Stimulated activated CD8-positive, alpha-beta memory T cell treated with anti-CD3 and anti-CD28 coated beads, Interleukin-2, amount 100 ng/mL, for 48 hours (primary cell): ENCODE measurements at regions not wholly inside any gene's neighbourhood (a gene's known extent, or its start where the extent isn't known, plus 50 kb on each side); places are given as distances from the start of the nearest gene placed in this dataset.

Experiments
- DNase-seq, 2 donors: peaks; one replicate each; pipeline ENCODE4 v3.0.0-alpha.2; 2020; ENCODE audit warnings: low read depth in 2 of 2

DNA sequence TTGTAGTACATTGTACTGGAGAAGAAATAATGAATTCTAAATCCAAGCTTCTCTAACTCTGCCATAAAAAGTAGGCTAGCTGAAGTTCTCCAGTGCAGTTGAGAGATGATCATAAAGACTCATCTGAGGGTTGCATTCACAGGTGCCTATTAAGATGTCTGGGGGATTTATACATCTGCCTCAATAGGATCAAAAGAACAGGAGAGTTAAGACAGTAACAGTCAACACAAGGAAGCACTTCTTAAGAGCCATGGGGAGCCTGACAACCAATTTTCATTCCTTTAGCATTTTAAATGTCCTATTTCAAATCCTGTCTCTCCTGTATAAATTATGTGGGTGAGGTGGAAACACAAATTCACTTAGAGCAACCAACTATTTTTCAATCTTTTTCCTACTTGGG is 432.4 kb upstream of the NWD2 start:
- no peak for DNase-seq

DNA sequence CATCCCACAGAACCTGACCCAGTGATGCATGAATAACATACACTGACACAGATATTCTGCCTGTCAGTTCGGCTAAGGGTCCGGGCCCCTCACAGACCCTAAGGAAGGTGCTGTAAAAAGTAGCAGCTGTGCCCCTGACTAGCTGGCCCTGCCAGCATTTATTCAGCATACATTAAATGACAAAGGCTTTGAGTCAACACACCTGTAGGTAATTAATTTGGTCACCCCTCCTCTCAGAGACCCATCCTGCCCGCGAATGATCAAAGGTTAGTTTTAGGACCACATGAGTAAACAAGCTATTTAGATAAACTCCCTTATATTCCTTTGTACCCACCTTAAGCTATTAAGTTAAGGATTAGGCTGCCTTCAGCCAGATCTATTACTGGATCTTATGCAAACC is 429.0 kb upstream of the NWD2 start:
- DNase-seq: no peak

DNA sequence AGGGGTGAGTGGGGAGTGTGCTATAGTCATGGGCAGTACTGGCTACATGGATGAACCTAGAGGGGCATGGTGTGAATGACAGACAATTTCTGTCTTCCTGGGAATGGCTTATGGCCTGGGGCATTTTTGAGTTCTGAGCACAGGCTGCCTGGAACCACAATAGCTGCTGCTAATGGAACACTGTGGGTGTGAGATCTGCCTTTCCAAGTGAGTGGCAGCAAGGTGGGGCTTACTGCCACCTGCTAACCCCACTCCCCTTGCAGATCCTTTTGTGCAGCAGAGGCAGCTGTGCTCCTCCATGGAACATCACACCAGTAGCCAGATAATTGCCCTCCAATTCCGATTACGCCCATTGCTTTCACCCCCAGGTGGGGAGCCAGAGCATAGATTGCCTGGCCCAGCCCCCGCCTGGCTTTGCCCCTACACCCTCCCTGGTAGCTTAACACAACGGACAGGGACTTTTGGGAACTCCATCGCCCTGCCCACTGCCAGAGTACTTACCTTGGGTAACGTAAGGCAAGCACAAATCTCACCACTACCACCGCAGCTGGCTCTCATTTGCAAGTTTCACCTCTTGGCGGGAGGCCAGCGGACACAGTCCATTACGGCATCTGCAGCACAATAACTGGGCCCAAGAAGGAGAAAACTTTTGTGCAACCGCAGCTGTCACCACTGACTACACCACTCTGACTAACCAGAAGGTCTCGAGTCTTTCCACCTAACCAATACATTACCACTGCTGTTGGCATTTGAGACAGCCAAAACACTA is 421.2 kb upstream of the NWD2 start:
- DNase-seq: no peak

DNA sequence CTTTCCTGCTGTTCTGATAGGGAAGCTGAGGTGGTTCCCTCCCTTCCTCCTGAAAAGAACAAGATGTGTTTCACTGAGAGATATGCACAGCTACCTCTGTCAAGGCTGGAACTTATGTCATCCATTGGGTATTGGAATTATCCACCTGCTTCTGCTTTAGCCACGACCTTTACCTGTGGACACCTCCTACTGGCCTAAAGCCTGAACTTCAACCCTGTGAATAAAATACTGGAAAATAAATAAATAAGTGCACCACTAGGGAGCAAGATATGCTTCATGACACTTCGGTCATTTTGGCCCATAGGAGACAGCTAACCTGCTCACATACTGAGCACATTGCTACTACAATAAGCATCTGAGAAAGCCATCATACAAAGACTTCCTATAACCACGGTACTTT is 419.9 kb upstream of the NWD2 start:
- DNase-seq: no peak

DNA sequence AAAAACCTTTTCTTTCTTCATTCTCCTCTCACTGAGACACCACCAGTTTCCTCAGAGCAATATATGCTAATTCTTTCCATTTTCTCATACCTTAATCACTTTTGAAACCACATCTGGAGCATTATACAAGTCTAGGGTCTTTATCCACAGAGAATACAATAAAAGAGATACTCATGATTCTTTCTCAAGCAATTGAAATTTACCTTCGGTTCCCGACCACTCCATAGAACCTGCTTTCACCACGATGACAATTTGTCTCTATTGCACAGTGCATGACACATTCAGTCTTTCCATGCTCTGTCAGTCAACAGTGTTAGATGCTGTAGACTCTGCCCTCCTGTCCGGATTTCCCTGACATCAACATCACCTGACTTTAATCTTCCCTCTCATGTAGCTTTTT is 409.3 kb upstream of the NWD2 start:
- no peak for DNase-seq

DNA sequence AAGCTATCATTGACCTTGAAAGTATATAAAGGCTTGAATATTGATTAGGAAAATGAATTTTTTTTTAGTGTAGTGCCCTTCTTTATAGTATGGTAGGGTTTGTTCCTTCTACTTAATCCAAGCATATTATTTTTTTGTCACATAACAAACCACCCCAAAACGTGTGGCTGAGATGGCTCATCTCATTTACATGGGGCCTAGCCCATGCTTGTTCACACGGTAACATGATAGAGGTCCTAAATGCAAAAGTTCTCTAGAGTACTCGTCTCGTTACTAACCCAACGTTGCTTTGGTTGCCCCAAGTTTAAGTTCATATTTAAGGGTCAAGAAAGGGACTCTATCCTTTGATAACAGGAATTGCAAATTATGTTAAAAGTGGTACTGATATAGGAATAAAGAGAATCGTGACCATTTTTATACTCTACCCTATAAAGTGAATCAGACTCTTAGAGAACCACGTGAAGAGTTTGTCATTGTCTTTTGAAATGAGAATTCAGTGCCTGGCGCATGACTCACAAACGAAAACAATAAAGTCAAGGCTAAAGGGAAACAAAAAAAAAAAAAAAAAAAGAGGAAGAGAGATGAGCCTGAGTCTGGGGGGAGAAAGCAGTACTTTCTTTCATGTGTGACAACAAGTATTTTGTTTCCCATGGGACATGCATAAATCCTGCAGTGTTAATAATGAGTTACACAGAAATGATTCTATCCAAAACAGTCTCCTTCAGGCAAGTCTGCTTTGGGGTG is 402.8 kb upstream of the NWD2 start:
- DNase-seq: no peak

DNA sequence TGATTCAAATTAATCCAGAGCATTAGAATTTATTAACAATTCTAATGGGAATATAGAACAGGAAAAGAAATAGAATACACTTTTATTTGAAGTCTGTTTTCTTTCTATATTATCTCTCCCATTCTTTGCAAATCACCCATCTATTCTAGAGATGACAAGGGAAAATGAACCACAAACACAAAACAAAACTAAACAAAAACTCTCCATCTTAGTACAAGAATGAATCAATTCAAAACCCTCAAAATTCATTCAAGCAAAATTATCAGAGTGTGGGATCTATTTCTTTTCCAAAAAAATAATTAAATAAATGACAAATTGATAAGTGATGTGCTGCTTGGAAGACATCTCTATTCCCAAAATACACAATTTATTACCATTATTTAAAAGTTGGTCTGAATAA is 400.1 kb upstream of the NWD2 start:
- DNase-seq: no peak

DNA sequence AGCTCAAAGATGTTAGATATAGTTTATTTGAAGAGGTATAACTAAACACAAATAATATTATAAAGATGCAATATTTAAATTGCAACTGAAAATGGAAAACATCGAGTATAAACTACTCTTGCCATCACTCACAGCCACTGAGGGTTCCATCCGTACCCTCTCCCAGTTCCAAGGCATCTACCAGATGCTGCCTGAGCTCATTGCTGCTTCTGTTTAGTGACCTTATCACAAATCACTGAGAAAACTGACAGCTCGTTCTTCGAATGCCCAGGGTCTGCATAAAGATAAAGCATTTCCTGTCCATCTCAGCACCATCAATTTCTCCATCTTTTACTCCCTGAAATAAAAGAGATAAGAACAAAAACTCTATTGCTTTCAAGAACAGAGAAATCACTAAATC is 391.7 kb upstream of the NWD2 start:
- DNase-seq: no peak

DNA sequence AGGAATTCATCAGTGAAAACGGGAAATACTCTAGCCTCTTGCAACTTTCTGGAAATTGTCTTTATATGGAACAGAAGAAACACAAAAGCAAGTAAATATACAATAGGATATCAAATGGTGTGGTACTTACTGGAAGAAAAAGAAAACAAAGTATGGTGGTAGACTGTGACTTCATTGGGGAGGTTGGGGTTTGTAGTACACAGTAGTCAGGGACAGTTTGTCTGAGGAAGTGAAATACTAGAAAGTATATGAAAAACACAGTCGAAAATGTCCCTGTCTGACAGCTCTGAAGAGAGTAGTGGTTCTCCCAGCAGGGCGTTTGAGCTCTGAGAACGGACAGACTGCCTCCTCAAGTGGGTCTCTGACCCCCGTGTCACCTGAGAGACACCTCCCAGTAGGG is 390.0 kb upstream of the NWD2 start:
- DNase-seq: no peak

DNA sequence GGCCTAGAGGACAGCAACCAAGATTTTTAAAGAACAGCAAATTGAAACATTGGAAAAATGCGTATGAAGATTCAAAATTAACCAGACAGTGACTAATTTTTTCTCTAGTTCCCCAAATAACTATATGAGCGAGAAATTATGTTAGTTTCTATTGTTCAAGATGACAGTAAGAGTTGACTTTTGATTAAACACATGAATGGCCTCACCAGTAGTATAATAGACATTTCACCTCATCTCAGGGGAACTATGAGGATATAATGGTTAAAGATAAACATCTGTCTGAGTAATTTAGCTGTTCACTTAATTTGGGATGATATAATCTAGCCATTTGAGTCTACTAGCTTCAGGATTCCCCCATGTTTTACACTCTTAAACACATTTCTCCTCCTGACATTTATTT is 380.9 kb upstream of the NWD2 start:
- DNase-seq: no peak

DNA sequence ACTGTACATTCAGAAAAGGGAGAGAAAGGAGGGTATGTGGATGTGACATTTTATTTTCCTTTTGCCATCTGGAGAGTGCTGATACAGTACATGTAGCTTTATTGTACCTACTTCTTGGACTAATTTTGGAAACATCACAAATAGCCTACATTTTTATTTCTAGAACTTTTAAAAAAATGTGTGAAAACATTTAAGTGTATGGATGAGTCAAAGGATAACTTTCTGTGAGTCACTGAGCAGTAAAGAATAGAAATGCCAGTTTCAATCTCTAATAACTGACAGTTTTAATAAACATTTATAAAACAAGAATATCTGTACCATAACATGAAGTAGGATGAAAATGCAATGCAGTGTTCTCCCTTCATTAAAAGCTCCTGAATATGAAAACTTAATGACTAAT is 374.4 kb upstream of the NWD2 start:
- DNase-seq: no peak

DNA sequence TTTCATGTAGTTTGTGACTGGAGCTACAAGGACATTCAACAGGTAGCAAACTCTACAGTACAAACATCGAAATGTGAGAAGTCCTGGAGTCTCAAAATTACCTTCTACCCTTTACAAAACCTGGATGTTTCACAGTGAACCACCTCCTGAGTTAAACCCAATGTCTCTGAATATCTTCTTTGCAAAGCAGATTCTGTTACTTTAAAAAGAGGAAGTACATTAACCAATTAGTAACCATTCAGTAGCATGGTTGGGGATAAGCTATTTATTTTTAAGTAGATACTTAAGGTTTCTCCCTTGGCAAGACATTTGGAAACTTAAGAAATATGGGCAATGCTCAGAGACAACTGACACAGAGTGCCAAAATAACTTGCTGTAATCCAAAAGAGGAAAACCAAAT is 371.9 kb upstream of the NWD2 start:
- DNase-seq: no peak

DNA sequence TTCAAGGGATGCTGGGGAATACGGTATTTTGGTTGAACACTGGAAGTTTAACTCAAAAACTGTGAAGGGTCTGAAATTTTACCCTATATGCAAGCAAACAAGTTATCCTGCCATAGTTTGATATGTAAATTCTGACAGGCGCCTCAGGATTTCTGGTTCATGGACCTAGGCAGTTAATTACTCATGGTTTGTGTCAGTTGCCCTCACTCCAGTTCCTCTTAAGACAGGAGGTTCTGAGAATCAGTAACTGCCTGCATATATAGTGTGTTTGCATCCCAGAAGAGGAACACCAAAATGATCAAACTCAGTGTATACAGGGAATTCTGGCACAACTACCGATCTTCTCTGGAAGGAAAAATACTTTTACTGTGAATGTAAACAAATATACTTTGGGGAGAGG is 360.4 kb upstream of the NWD2 start:
- DNase-seq: no peak

DNA sequence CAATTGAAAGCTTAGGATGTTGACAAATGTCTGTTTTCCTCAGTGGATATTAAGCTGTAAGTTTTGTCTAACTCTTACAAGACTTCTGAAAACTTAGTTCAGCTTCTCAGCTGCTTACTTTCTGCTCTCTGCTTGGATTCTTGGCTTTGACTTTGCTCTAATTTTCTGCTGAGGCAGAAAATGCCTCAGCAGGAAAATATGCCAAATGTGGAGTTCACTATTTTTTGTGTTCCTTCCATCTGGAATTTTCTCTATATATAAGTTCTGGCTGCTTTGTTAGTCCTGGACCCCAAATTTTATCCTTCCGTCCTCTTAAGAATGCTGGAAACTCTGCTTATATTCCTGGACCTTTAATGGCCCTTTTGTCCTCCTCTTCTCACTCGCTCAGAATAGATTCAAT is 352.6 kb upstream of the NWD2 start:
- no peak for DNase-seq

DNA sequence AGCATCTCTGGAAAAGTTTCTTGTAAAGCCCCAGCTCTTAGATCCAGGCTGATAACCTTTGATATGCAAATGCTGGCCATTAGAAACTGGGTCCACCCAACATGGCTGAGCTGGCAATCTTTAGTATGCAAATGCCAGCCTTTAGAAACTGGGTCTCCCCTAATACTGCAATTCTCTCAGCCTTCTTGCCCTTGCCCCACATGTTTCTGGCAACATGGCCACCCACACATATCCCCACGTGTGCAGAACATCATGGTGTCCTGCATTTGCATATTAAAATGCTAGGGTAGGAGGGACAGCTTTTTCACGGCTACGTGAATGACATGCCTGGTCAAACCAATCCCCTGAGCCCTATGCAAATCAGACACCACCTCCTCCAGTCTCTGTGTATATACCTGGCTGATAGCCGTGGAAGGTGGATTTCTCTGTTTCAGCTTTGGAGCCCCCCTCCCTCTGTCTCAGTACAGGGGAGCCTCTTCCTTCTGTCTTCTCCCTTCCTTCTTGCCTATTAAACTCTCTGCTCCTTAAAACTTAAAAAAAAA is 344.0 kb upstream of the NWD2 start:
- DNase-seq: no peak

DNA sequence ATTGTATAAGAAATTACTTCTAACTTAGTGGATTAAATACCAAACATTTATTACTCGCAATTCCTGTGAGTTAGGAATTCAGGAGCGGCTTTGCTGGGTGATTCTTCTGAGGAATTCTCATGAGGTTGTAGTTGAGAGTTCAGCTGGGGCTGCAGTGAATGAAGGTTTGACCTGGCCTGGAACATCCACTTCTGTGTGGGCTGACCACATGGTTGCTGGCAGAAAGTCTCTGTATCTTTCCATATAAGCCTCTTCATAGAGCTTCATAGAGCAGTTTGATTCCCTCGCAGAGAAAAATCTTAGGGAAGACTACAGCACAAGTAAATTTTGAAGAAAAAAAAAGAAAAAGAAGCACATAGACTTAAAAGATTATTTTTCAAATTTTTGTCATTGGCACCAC is 339.7 kb upstream of the NWD2 start:
- DNase-seq: no peak

DNA sequence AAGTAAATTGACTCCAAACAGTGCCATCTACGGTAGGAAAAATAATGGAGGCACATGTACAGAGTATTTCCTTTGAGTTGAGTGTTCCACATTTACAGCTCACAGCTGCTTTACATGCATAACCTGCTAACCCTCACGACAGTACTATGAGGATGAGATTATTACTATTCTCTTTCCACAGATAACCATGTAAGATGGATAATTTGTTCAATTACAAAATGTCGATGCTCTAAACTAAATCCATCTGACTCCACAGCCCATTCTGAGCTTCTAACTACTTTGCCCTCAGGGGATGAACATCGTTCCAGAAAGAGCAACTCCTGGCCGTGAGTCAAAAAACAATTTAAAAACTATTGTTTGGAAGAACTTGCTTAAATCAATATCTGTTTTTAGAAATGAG is 330.4 kb upstream of the NWD2 start:
- DNase-seq: no peak

DNA sequence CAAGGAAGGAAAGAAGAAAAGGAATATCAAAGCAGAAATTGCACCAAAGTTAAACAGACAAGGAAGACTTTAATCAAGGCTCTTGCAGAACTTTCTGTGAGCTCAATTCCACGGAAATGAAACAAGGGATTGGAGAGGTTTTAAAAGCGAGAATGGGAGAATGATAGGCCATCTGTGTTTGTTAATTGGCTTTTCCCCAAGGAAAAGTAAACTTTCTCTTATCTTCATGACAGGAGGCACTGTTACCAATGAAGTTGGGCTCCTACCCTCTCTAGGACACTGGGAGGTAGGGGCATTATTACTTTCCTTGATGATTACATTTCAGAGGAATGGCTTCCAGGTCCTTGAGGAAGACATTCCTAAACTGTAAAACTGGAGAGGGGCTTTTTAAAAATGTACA is 328.8 kb upstream of the NWD2 start:
- no peak for DNase-seq

DNA sequence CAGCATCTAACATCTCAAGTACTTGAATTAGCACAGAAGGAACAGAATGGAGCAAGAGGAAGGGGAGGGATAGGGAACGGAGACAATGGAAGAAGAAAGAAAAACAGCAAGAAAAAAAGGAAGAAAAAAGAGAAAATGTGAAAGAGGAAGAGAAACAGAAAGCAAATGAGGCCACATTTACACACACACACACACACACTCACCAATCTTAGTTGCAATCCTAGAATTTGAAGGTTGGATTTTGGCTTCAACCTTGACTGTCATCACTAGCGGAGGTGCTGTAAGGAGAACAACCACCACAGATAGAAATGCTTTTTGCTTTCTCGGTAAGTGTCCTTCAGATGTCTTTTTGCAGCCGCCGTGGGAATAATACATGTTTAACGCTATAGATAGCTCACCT is 327.1 kb upstream of the NWD2 start:
- no peak for DNase-seq

DNA sequence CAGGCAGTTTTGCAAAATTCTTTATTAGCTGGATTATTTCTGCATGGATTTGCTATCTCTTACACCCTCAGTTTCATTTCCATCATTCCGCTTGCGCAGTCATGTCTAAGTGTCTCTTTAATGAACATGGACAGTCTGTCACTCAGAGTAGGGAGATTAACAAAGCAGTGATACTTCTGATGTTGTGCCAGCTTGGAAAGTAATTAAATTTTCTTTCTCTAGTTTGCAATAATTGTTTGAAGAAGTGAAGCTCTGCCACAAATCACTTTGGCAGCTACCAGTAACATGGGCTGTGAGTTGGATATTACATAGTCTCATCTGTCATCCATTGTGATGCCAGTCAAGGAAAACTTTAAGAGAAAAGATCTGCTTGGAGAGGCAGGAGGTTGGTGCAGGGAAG is 324.8 kb upstream of the NWD2 start:
- no peak for DNase-seq

DNA sequence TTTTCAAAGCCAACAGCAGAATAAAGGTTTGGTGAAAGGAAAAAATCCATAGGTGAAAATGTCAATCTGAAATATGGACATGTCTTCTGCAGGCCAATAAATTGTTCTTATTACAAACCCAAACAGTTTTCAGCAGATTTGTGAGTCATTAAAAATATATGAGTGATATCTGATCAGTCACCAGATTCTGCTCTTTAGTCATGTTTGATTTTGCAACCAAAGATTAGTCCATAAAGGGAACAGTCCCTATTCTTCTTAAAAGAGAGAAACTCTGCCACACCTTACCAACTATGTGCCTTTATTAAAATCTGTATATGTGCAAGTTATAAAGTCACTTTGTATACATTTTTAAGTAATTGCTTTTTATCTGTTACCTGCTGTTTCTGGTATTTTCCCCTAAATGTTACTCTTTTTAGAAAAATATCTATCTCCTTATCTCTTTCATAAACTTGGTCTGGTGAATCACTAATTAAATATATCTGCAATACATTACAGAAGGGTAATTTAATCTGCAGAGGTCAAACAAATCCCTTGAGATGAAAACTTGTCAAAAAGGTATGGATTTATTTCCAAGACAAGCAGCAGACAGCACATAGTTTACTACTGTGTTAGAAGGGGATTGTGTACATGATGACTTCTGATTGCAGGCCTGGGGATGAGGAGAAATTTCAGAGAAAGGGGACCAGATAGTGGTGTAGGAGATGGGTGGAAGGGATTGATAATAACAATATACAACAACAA is 322.9 kb upstream of the NWD2 start:
- no peak for DNase-seq

DNA sequence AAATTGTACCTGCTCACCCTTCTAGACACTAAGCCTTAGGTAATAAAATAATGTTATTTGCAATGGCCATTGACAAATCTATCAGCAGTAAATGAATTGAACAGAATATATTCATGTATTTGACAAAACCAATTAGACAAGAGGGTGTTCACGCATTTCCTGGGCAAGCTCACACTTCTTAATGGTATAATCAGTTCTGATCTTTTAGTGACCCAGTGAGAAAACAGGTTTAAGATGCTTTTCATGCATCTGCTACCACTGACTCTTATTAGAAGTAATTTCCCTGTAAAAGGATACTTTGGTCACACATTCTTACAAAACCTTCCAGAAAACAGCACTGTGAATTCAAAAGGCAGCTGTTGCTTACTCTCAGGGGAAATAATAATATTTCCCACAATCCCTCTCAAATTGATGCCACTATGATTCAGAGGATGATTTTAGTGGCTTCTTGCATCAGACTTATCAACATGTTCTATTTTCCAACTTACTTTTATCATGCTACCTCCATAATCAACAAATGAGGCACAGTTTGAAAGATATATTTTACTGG is 313.9 kb upstream of the NWD2 start:
- DNase-seq: no peak
